Activated naive CD8-positive, alpha-beta T cell treated with anti-CD3 and anti-CD28 coated beads, Interleukin-2, amount 10 ng/mL, durations not matched to agents 7 days and 5 days (primary cell): ENCODE measurements at regions not wholly inside any gene's neighbourhood (a gene's known extent, or its start where the extent isn't known, plus 50 kb on each side); places are given as distances from the start of the nearest gene placed in this dataset.

ENCODE experiments used
- ATAC-seq: fragments of 150-1000 bp; cut with Tn5 transposase; one replicate; pipeline ENCODE4 v1.10.0; 2021; ENCODE audit warnings: low read depth, moderate library complexity
- POLR2A ChIA-PET: fragments of 350-600 bp; sonication (Branson Sonifier 250); formaldehyde crosslinking; loops from one replicate; lab custom pipeline; 2021; ENCODE audit warnings: antibody characterized with exemption; lab: Charles Lee
- DNase-seq: peaks from one replicate; pipeline ENCODE4 v3.0.0; 2021
- H3K27ac Mint-ChIP-seq: one replicate; pipeline ENCODE4 v1.8.0; 2022; ENCODE audit warnings: mild to moderate bottlenecking, mixed read lengths
- H3K27me3 Mint-ChIP-seq: one replicate; pipeline ENCODE4 v1.8.0; 2022; ENCODE audit warnings: mild to moderate bottlenecking, moderate library complexity, mixed read lengths
- H3K36me3 Mint-ChIP-seq: one replicate; pipeline ENCODE4 v1.8.0; 2021; ENCODE audit warnings: mild to moderate bottlenecking, mixed read lengths
- H3K4me1 Mint-ChIP-seq: one replicate; pipeline ENCODE4 v1.8.0; 2021; ENCODE audit warnings: mixed read lengths
- H3K4me3 Mint-ChIP-seq: one replicate; pipeline ENCODE4 v1.8.0; 2022; ENCODE audit warnings: mild to moderate bottlenecking, moderate library complexity, mixed read lengths
- H3K9me3 Mint-ChIP-seq: one replicate; pipeline ENCODE4 v1.8.0; 2021; ENCODE audit warnings: mixed read lengths

DNA sequence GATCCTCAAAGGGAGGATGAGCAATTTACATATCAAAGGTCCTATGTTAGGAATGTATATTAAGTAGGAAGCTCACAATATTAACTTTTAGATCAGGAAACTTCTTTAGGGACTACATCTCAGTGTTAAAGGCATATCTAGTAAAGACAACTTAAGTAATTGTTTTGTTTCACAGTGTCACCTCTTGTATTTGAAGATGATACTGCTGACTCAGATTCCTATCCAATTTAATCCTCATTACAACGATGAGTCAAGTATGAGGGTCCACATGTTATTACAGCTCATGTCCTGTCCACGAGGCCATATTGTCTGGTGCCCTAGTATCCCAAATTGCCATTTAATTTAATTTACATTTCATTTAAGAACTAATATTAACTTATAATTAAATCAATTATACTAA, 523.9 kb downstream of the CCDC85A start:
- Mint-ChIP-seq H3K36me3 (no peaks in the 10 kb centered on the region), H3K27me3 (no peaks in the 10 kb centered on the region), H3K9me3 (no peaks in the 10 kb centered on the region), H3K4me1 (no peaks in the 10 kb centered on the region), H3K4me3 (no peak overlapping the region), H3K27ac (no peak overlapping the region)
- no peak for DNase-seq
- POLR2A ChIA-PET, result no interaction called here
- ATAC-seq, result no peak

DNA sequence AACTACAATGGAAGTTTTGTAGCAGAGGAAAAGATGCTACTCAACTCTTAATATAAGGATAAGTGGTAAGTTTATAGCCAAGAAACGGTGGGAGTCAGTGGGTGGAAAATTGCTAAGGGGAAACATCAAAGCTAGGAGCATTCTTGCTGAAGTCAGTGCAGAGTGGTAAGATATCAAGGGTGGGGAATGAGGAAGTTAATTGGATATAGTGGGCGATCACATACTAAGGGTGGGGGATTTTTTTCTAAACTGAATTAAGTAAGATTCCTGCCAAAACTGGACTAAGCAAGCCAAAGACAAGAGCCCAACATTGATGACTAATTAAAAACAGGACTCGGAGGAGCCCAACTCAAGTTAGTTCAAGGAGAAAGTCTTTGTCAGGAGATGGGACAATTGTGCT, 525.4 kb downstream of the CCDC85A start:
- H3K27ac Mint-ChIP-seq, result no peak overlapping the region
- no peaks in the 10 kb centered on the region for H3K9me3 Mint-ChIP-seq
- no peak for ATAC-seq
- no peak for DNase-seq
- POLR2A ChIA-PET, result no interaction called here
- H3K4me3 Mint-ChIP-seq, result no peak overlapping the region
- no peaks in the 10 kb centered on the region for H3K36me3 Mint-ChIP-seq
- H3K4me1 Mint-ChIP-seq, result no peaks in the 10 kb centered on the region
- no peaks in the 10 kb centered on the region for H3K27me3 Mint-ChIP-seq

DNA sequence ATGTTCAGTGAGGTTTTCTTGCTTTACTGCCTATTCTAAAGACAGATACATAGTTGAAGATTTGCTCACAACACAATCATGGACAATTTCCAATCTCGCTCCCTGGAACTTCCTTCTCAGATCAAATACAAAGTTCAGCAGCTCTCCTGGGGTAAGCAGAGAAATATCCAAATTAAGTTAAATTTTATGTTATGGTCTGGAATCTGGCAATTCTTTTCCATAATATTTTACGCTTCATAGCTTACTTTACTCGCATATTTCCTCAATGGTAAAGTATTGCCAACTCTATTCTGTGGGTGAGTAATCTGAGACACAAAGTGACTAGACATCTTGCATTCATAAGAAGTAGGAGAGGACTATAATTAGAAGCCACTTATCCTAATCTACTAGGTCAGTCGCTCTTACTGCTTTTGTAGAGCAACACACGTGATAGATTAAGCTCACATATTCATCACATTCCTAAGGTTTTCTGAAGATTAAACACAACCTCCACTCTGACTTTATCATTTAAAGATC, 529.4 kb downstream of the CCDC85A start:
- POLR2A ChIA-PET, result no interaction called here
- H3K9me3 Mint-ChIP-seq, result no peaks in the 10 kb centered on the region
- H3K36me3 Mint-ChIP-seq, result no peaks in the 10 kb centered on the region
- H3K4me3 Mint-ChIP-seq, result no peak overlapping the region
- ATAC-seq (no peak), DNase-seq (no peak)
- H3K27me3 Mint-ChIP-seq, result no peaks in the 10 kb centered on the region
- no peaks in the 10 kb centered on the region for H3K4me1 Mint-ChIP-seq
- H3K27ac Mint-ChIP-seq, result no peak overlapping the region

DNA sequence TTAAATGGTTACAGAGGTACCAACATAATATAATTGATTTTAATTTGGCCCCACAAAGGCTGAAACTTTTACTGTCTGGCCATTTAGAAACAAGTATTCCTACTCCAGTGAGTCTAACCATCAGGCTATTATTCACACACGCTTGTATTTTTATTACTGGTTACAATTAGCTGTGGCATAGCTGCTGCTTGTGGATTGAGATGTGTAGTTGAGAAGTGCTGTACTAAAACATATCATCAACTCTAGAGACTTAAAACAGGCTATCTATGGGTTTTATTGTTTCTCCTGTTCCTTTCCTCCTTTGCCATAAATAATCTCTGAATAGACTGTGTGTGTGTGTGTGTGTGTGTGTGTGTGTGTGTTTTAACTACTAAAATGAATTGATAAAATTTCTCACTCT, 530.2 kb downstream of the CCDC85A start:
- Mint-ChIP-seq H3K4me3 (no peak overlapping the region), H3K36me3 (no peaks in the 10 kb centered on the region), H3K9me3 (peaks cover 1% of the 10 kb centered on the region), H3K27me3 (no peaks in the 10 kb centered on the region), H3K27ac (no peak overlapping the region), H3K4me1 (no peaks in the 10 kb centered on the region)
- DNase-seq (no peak), ATAC-seq (no peak)
- POLR2A ChIA-PET, result no interaction called here

DNA sequence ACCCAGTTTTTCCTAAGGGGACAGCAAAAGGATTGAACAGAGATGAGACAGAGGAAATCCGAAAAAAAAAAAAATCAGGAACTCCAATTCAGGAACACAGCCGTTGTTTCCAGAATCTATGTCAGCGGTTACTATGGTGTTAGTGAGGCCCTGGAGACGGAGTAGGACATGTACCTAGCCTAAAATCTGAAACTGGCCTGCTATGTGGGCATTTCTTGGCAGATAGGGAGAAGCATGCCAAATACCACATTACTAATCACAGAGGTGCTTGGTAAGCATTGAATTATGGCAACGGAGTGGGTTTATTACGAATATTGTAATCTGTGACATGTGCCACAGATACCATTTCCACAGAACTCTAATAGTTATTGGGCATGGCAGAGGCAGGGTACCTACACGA, 530.6 kb downstream of the CCDC85A start:
- Mint-ChIP-seq H3K27me3 (no peaks in the 10 kb centered on the region), H3K9me3 (peaks cover 4% of the 10 kb centered on the region), H3K4me1 (no peaks in the 10 kb centered on the region), H3K4me3 (no peak overlapping the region), H3K36me3 (no peaks in the 10 kb centered on the region), H3K27ac (no peak overlapping the region)
- DNase-seq, result no peak
- POLR2A ChIA-PET, result no interaction called here
- no peak for ATAC-seq

DNA sequence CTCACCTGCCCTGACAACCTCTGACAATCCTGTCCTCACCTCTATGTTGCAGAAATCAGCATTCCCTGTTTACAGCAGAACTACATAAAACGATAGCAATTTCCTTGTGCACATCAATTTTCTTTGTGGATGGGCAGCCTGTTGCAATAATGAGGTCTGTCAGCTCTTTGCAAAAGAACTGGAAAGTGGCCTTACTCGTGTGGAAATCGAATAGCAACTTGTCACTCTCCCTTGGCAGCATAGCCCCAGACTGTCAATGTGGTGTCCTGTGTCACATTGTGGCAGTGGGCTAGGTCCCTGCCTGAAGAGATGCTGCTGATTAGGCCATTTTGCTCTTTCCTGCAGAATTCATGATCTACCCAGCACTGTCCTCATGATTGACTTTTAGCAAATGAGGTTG, 531.9 kb downstream of the CCDC85A start:
- Mint-ChIP-seq H3K4me1 (no peaks in the 10 kb centered on the region), H3K4me3 (no peak overlapping the region), H3K27me3 (no peaks in the 10 kb centered on the region), H3K36me3 (no peaks in the 10 kb centered on the region), H3K27ac (no peak overlapping the region), H3K9me3 (peaks cover 6% of the 10 kb centered on the region)
- DNase-seq, result no peak
- POLR2A ChIA-PET, result no interaction called here
- no peak for ATAC-seq

DNA sequence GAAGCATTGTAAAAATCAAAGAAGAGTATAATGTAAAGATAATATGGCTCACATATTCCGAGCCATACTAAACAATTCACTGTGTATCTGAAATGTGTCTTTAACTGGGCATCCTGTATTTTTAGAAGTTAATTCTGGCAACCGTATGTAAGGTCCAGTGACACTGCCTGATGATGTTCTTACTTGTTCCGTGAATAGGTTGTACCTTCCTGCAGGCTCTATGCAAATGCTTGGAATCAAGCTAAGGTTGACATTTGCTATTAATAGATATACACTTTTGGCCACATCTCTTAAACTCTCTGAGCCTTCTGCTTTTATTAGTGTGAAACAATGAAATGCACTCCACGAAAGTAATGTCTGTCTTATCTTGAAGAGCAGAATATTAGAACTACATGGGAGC, 534.6 kb downstream of the CCDC85A start:
- no peak for ATAC-seq
- Mint-ChIP-seq H3K27me3 (no peaks in the 10 kb centered on the region), H3K27ac (no peak overlapping the region), H3K4me3 (no peak overlapping the region), H3K4me1 (no peaks in the 10 kb centered on the region), H3K9me3 (peaks cover 9% of the 10 kb centered on the region), H3K36me3 (no peaks in the 10 kb centered on the region)
- DNase-seq, result no peak
- POLR2A ChIA-PET, result no interaction called here

DNA sequence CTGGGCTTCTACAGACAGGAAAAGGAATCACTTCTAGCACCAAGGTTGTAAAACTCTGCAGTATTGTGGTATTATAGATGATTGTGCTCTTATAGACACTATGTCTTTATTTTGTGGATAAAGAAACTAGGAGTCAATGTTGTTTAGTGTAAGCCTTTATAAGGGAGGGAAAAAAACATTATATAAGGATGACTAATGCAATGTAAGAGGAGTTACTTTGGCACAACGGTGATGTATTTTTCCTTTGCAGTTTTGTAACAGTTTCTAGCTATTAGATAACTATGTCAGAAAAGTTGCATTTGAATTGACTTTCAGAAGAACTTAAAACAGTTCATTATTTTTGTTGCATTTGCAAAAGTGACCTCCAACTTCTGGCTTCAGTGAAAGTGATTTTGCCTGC, 545.4 kb downstream of the CCDC85A start:
- no peak for ATAC-seq
- no peak overlapping the region for H3K27ac Mint-ChIP-seq
- DNase-seq, result no peak
- no peaks in the 10 kb centered on the region for H3K27me3 Mint-ChIP-seq
- H3K4me3 Mint-ChIP-seq, result no peak overlapping the region
- H3K4me1 Mint-ChIP-seq, result no peaks in the 10 kb centered on the region
- POLR2A ChIA-PET, result no interaction called here
- H3K9me3 Mint-ChIP-seq, result peaks cover 10% of the 10 kb centered on the region
- H3K36me3 Mint-ChIP-seq, result no peaks in the 10 kb centered on the region

DNA sequence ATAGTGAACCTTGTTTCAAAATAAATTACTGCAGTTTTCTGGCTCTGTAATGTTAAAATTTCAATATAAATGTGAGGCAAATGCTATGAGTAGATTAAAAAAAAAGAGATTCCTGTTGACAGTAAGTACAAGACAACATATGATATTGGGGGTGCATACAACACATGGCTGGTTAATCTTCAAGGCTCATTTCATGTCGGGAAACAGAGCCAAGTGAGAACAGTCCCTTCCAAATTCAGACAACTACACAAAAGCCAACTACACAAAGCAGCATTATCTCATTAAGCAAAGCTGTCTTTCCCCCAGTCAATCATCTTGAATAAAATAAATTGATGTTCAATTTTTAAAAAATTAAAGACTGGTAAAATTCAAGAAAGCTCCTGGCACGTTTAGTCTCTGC, 549.2 kb downstream of the CCDC85A start:
- Mint-ChIP-seq H3K9me3 (peaks cover 8% of the 10 kb centered on the region), H3K36me3 (no peaks in the 10 kb centered on the region), H3K27me3 (no peaks in the 10 kb centered on the region), H3K27ac (no peak overlapping the region), H3K4me3 (no peak overlapping the region), H3K4me1 (no peaks in the 10 kb centered on the region)
- DNase-seq (no peak), ATAC-seq (no peak)
- POLR2A ChIA-PET, result no interaction called here

DNA sequence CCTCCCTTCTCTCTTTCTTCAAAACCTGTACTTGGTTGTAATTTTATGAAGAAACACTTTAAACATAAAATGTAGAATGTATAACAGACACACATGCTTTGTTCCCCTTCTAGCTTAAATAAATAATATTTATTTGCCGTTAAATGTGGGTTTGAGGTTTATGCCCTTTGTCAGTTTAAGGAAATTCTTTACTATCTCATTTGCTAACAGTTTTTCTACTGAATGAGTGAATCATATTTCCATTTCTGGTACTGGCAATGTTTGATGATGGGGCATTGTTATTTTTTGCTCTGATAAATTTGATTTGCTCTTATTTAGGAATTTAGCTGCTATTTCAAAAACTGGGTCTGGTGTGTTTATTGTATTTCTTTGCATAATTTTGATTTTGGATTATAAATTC, 555.6 kb downstream of the CCDC85A start:
- Mint-ChIP-seq H3K9me3 (peaks cover 1% of the 10 kb centered on the region), H3K36me3 (no peaks in the 10 kb centered on the region), H3K4me3 (no peak overlapping the region), H3K27me3 (no peaks in the 10 kb centered on the region), H3K27ac (no peak overlapping the region), H3K4me1 (no peaks in the 10 kb centered on the region)
- ATAC-seq (no peak), DNase-seq (no peak)
- POLR2A ChIA-PET, result no interaction called here

DNA sequence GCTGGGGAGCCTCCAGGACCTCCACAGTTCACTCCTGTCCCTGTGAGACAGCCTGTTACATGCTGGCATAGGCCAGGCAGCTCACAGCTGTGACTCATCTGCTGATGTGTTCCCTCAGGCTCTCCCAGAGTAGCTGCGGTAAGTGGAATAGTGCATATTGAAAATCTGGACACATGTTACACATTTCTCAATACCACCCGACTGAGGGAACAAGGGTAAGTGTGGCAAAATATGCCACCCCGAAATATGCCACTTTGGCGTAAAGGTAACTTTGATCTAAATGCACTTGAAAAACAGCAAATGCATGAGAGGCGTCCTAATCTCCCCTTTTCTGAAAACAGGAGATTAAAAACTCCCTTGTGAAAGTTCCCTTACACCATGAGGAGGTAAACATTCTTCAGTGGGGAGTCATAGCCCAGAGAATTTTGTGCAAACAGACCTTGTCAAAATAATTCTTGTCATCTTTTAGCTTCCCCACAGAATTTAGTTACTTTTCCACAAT, 557.9 kb downstream of the CCDC85A start:
- H3K36me3 Mint-ChIP-seq, result no peaks in the 10 kb centered on the region
- ATAC-seq (no peak), DNase-seq (no peak)
- POLR2A ChIA-PET, result no interaction called here
- no peak overlapping the region for H3K27ac Mint-ChIP-seq
- no peaks in the 10 kb centered on the region for H3K27me3 Mint-ChIP-seq
- no peaks in the 10 kb centered on the region for H3K4me1 Mint-ChIP-seq
- H3K4me3 Mint-ChIP-seq, result no peak overlapping the region
- H3K9me3 Mint-ChIP-seq, result no peaks in the 10 kb centered on the region

DNA sequence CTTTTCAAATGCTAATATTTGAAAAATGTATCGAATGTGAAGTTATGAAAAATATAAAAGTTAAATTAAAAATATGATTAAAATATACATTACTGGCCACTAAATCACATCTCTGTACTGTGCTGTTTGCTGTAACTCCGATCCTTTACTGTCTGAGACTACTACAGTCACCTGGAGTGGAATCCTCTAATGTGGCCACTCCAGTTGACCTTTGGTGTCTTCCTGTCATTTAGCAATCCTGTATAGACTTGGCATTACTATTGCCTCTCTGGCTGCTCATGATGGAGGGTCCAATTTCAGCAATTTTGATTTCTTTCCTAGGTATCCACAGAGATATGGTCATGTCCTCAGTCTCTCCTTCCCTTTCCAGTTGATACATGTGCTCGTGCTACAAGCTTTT, 560.0 kb downstream of the CCDC85A start:
- no peak for ATAC-seq
- no peaks in the 10 kb centered on the region for H3K4me1 Mint-ChIP-seq
- no peaks in the 10 kb centered on the region for H3K27me3 Mint-ChIP-seq
- no peak for DNase-seq
- H3K27ac Mint-ChIP-seq, result no peak overlapping the region
- H3K4me3 Mint-ChIP-seq, result no peak overlapping the region
- no peaks in the 10 kb centered on the region for H3K36me3 Mint-ChIP-seq
- POLR2A ChIA-PET, result no interaction called here
- H3K9me3 Mint-ChIP-seq, result no peaks in the 10 kb centered on the region

DNA sequence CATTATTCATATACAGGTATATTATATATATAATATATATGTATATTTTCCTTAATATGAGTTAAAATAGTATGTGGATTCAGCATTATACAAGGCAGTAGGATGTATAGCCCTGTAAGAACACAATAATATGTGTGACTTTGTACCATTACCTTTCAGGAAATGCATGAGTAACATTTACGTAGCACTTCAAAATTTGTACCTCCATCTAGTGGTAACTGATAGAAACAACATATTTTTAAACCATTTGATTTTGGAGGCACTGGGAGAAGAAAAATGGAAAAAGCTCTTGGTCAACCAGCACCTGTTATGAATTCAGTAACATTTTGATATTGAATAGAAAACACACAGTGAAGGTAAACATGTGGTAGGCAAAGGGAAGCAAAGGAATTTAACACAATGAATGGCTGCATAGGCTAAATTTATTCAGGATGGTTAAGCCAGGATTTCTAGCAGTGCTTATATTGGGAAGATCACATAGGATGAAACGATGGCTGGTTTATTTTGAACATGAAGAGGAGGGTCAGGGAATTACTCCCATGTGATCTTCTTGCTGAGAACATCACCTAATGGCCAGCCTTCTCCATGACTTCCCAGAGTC, 565.5 kb downstream of the CCDC85A start:
- H3K27me3 Mint-ChIP-seq, result no peaks in the 10 kb centered on the region
- no peaks in the 10 kb centered on the region for H3K9me3 Mint-ChIP-seq
- no peak overlapping the region for H3K4me3 Mint-ChIP-seq
- no peak overlapping the region for H3K27ac Mint-ChIP-seq
- no peak for DNase-seq
- no peaks in the 10 kb centered on the region for H3K4me1 Mint-ChIP-seq
- POLR2A ChIA-PET, result no interaction called here
- ATAC-seq, result no peak
- H3K36me3 Mint-ChIP-seq, result no peaks in the 10 kb centered on the region

DNA sequence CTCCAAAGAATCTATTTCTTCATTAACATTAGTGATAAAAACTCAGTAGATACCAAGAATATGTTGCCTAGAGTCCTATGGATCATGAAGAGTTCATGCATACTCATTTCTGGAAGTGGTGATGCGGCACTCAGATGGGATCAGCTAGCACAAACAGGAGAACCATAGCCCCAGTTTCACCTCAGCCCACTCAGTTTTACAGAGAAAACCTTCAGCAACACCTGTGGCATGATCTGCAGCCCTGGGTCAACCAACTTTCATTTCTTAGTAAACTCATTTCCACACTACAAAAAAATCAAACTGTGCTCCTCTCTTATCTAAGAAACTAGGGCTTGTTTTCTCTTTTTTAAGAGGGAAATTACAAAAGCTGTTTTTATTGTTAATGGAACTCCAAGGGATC, 569.4 kb downstream of the CCDC85A start:
- ATAC-seq, result no peak
- Mint-ChIP-seq H3K4me3 (no peak overlapping the region), H3K9me3 (no peaks in the 10 kb centered on the region), H3K4me1 (no peaks in the 10 kb centered on the region), H3K27me3 (no peaks in the 10 kb centered on the region), H3K36me3 (no peaks in the 10 kb centered on the region), H3K27ac (no peak overlapping the region)
- POLR2A ChIA-PET, result no interaction called here
- no peak for DNase-seq
